8988T (cell line): ENCODE measurements at regions not wholly inside any gene's neighbourhood (a gene's known extent, or its start where the extent isn't known, plus 50 kb on each side); places are given as distances from the start of the nearest gene placed in this dataset.
"Not testable (repeated sequence)": the region's sequence is repeated elsewhere in the genome, so short reads cannot be mapped to it uniquely, and the experiment has no call there.

ENCODE experiments used
- DNase-seq: peaks from one replicate; pipeline ENCODE4 v3.0.0; 2011

DNA sequence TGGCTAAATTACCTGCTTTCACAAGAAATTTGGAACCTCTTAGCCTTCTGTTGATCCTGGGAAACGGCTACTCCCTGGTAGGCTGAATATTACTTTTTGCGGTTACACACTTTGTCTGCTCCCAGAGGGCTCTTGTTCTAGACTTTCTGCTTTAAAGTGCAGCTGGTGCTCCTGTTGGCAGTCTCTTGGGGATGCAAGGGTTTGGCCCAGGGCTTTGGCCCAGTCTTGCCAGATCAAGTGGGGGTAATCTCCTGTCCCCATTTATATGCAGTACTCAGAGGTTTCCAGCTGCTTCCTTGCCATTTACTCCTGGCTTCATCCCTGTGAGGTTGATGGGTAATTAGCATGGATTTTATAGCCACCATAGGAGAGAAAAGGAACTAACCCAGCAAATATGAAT lies 558.2 kb upstream of the MIS18BP1 start:
- DNase-seq: no peak

- no peak for DNase-seq
Observed at GRCh38 chr14:45810152-45810872, 557.3 kb upstream of the MIS18BP1 start.

DNA sequence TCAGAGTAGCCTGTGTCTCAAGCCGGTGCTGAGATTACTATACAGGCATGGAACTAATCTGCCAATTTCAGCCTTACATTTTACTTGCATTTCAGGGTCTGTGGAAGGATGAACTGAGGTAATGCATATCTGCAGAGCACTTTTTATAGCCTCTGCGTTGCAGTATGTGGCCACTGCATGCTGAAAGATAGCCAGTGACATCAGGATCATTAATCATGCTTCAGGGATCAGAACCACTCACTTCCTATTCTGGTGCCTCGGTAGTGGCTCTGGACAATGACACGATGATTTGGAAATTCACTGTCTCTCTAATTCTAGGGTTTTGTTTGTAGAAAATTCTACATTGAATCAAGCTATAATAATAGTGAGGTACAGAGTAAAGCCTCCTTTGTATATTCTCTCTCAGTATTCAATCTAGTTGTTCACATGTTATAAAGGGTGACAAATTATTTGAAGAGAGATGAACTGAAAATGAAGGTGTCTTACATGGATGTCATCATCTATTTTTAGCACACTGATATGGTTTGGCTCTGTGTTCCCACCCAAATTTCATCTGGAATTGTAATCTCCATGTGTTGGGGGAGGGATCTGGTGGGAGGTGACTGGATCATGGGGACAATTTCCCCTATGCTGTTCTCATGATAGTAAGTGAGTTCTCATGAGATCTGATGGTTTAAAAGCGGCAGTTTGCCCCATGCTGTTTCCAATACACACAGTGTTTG lies 554.3 kb upstream of the MIS18BP1 start:
- DNase-seq: no peak

DNA sequence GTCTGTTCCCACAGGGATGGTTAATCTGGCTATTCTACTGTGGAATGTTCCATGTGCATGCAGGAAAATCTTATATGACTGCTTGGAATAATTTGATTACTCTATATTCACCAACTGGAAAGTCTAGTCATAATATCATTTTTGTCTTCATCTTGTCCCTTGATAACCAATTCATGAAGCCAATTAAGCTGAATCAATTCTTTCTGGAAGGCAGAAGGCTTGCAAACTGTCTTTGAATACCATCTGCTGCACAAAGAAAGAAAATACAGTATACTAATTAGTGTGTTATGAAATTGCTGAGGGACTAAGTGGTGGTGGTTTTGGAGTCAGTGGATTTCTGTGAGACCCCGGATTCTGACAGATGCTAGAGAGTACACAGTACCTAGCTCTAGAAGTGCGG lies 546.5 kb upstream of the MIS18BP1 start:
- no peak for DNase-seq

DNA sequence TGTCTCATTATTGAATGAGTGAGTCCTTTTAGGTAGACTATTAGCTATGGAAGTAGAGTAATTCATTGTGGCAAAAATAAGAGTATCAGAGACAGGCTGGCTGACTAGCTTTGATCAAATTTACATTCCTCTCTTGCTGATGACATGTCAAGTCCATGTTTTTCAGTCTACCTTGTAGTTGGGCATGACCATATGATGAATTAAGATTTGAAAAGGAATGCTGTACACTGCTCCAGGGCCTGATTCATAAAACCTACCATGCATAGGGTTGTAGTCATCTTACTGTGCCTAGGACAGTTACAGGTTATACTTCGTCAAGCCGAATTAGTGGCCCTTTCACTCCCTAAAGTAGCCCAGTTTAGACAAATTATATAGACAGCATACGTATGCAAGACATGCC lies 545.7 kb upstream of the MIS18BP1 start:
- no peak for DNase-seq

DNA sequence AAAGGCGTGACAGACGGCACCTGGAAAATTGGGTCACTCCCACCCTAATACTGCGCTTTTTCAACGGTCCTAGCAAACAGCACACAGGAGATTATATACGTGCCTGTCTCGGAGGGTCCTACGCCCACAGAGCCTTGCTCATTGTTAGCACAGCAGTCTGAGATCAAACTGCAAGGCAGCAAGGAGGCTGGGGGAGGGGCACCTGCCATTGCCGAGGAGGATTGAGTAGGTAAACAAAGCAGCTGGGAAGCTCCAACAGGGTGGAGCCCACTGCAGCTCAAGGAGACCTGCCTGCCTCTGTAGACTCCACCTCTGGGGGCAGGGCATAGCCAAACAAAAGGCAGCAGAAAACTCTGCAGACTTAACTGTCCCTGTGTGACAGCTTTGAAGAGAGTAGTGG lies 543.0 kb upstream of the MIS18BP1 start:
- DNase-seq: not testable (repeated sequence)

GRCh38 chr14:45793081-45793480 lies 540.1 kb upstream of the MIS18BP1 start:
- no peak for DNase-seq

GRCh38 chr14:45790293-45790692 lies 537.3 kb upstream of the MIS18BP1 start:
- no peak for DNase-seq

- DNase-seq: no peak
Observed at GRCh38 chr14:45787167-45787566, 534.2 kb upstream of the MIS18BP1 start.

- DNase-seq: no peak
Observed at GRCh38 chr14:45786266-45786665, 533.3 kb upstream of the MIS18BP1 start.

DNA sequence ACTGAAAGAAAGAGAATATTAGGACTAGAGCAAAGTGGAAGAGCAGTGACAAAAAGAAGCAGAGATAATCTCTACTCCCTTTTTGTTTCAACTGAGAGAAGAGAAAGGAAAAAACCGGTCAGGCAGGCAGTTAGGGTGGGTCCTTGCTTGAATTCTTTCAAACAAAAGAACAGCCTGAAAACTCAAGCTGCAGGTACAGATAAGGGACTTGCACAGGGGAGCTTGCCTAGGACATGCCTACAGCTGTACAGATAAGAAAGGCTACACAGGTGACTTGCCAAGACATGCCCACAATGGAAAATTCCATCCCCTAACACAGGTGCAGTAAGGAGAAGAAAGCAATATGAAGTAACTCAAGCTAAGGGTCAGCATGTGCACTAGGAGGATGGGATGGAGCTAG lies 532.2 kb upstream of the MIS18BP1 start:
- DNase-seq: no peak

- no peak for DNase-seq
Observed at GRCh38 chr14:45766247-45766646, 513.2 kb upstream of the MIS18BP1 start.

DNA sequence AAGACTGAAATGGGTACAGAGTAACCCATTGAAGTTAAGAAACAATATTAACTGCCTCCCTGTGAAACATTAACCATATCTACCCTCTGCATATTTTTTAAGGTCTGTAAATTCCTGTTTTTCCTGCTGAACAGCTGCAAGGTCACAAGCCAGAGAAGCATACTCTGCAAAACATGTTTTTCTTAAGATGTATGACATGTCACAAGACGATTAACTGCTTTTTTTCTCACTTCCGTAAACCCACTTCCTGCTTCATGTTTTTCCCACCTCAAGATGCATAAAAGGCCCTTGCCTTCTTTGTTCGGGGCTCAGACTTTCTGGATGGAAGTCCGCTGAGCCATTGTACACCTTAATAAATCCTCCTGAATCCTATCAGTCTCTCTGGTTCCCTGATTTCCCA lies 504.7 kb upstream of the MIS18BP1 start:
- no peak for DNase-seq

DNA sequence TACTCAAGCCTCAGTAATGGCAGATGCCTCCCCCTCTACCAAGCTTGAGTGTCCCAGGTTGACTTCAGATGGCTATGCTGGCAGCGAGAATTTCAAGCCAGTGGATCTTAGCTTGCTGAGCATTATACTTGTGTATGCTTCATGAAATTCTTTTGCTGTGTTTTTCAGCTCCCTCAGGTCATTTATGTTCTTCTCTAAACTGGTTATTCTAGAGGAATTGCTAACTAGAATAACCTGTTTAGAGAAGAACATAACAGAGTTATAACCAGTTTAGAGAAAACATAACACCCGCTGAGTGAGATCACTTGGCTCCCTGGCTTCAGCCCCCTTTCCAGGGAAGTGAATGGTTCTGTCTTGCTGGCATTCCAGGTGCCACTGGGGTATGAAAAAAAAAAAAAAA lies 503.4 kb upstream of the MIS18BP1 start:
- DNase-seq: not testable (repeated sequence)

GRCh38 chr14:45743884-45744283 lies 490.9 kb upstream of the MIS18BP1 start:
- no peak for DNase-seq

DNA sequence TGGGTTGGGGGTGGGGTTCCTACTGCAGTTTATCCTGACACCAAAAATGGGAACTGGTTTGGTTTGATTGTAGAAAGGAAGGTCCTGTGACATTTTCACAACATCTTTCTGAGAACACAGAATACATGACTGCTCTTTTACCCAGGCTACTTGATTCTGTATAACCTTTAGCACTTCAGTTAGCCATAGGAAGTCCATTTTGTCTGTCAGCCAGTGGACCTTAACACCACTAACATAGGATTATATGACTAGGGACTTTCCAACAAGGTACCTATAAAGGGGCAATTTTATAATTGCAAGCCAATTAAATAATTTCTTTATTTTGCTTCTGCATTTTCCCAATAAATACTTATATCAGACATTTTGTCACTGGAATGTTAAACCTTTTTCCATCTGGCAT lies 489.2 kb upstream of the MIS18BP1 start:
- no peak for DNase-seq

- DNase-seq: no peak
Observed at GRCh38 chr14:45728434-45729225, 475.6 kb upstream of the MIS18BP1 start.

GRCh38 chr14:45727133-45727532 lies 474.1 kb upstream of the MIS18BP1 start:
- DNase-seq: no peak

GRCh38 chr14:45721472-45721871 lies 468.5 kb upstream of the MIS18BP1 start:
- no peak for DNase-seq

GRCh38 chr14:45716572-45716971 lies 463.6 kb upstream of the MIS18BP1 start:
- DNase-seq: no peak

DNA sequence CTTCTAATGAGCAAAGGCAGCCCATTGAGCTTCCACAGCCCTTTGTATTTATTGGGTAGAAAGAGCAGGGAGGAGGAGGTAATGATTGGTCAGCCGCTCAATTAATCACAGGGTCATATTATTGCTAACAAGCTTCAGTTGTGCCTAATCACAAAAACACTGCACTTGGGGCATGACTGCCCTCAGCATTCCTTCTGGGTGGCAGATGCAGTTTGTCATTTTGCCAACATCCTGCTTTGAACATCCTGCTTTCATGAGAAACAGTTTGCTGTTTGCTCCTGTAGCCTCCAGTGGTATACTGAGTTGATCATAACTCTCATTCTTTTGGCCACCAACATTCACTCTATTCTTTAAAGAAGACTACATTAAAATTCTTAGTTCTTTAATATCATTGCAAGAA lies 462.9 kb upstream of the MIS18BP1 start:
- no peak for DNase-seq

- DNase-seq: no peak
Observed at GRCh38 chr14:45709541-45709940, 456.5 kb upstream of the MIS18BP1 start.

- no peak for DNase-seq
Observed at GRCh38 chr14:45705940-45706534, 453.0 kb upstream of the MIS18BP1 start.
